Gastrocnemius medialis (tissue), 4 donors: ENCODE measurements at regions not wholly inside any gene's neighbourhood (a gene's known extent, or its start where the extent isn't known, plus 50 kb on each side); places are given as distances from the start of the nearest gene placed in this dataset.
"Not testable (repeated sequence)": the region's sequence is repeated elsewhere in the genome, so short reads cannot be mapped to it uniquely, and the experiment has no call there.

ENCODE experiments used
- CTCF ChIP-seq, 5 experiments: fragments of 450-650 bp in 3 of 5; fragments of 200-600 bp in 2 of 5; sonication (generic) in 2 of 5; IDR thresholded peaks in 4 of 5; conservative IDR thresholded peaks in 1 of 5; 1 replicate in 4 of 5; 2 replicates in 1 of 5; pipeline ENCODE4 v1.5.1; 2016 to 2019; ENCODE audit warnings: antibody characterized with exemption in 5 of 5, mild to moderate bottlenecking in 3 of 5, moderate library complexity in 3 of 5
- POLR2A ChIP-seq, 2 donors: fragments of 450-650 bp; IDR thresholded peaks; one replicate each; pipeline ENCODE4 v1.6.1; 2017; ENCODE audit warnings: antibody characterized with exemption in 2 of 2, mild to moderate bottlenecking in 2 of 2, moderate library complexity in 2 of 2

GRCh38 chr15:44831409-44831741, 95.0 kb downstream of the TRIM69 start:
- not testable (repeated sequence) for TF ChIP-seq CTCF (IDR thresholded peaks at IDR 0.05 in 4 of 5, conservative IDR thresholded peaks at IDR 0.05 in 1 of 5); POLR2A (IDR thresholded peaks at IDR 0.05)
